H9 (cell line): ENCODE measurements at regions not wholly inside any gene's neighbourhood (a gene's known extent, or its start where the extent isn't known, plus 50 kb on each side); places are given as distances from the start of the nearest gene placed in this dataset.

ENCODE experiments used
- DNase-seq: peaks from one replicate; pipeline ENCODE4 v3.0.0-alpha.2; 2017
- H2AFZ ChIP-seq: one replicate; pipeline ENCODE4 v1.6.1; 2013; ENCODE audit warnings: mild to moderate bottlenecking, low read length, control low read depth, moderate library complexity
- H2AK5ac ChIP-seq: 2 replicates; pipeline ENCODE4 v1.6.1; 2013; ENCODE audit warnings: low read length, control low read depth, mixed read lengths; ENCODE audit not compliant: insufficient read length
- H2BK120ac ChIP-seq: one replicate; pipeline ENCODE4 v1.6.1; 2013; ENCODE audit warnings: low read depth, mild to moderate bottlenecking, low read length, control low read depth, inconsistent platforms; ENCODE audit not compliant: poor library complexity, severe bottlenecking
- H2BK12ac ChIP-seq: 2 replicates; pipeline ENCODE4 v1.6.1; 2013; ENCODE audit warnings: low read length, control low read depth, mixed read lengths, low read depth; ENCODE audit not compliant: insufficient read length
- H2BK15ac ChIP-seq: 2 replicates; pipeline ENCODE4 v1.6.1; 2013; ENCODE audit warnings: low read depth, low read length, control low read depth
- H2BK20ac ChIP-seq: one replicate; pipeline ENCODE4 v1.6.1; 2013; ENCODE audit warnings: low read depth, mild to moderate bottlenecking, low read length, control low read depth, inconsistent platforms; ENCODE audit not compliant: poor library complexity, severe bottlenecking
- H2BK5ac ChIP-seq: 2 replicates; pipeline ENCODE4 v1.6.1; 2013; ENCODE audit warnings: low read length, control low read depth, mixed read lengths; ENCODE audit not compliant: insufficient read length
- H3K14ac ChIP-seq: 2 replicates; pipeline ENCODE4 v1.6.1; 2013; ENCODE audit warnings: low read length, control low read depth; ENCODE audit not compliant: insufficient read depth
- H3K18ac ChIP-seq: 2 replicates; pipeline ENCODE4 v1.6.1; 2013; ENCODE audit warnings: low read depth, mild to moderate bottlenecking, mixed read lengths, low read length, control low read depth; ENCODE audit not compliant: insufficient read length
- H3K23ac ChIP-seq: 2 replicates; pipeline ENCODE4 v1.6.1; 2013; ENCODE audit warnings: low read length, control low read depth, mixed read lengths, low read depth; ENCODE audit not compliant: insufficient read length
- H3K23me2 ChIP-seq: 2 replicates; pipeline ENCODE4 v1.6.1; 2013; ENCODE audit warnings: low read depth, mild to moderate bottlenecking, mixed read lengths, low read length, control low read depth; ENCODE audit not compliant: insufficient read length, poor library complexity, severe bottlenecking
- H3K27ac ChIP-seq: 2 replicates; pipeline ENCODE4 v1.5.1; 2013; ENCODE audit warnings: low read length, control low read depth, mixed read lengths, low read depth; ENCODE audit not compliant: insufficient read length
- H3K27me3 ChIP-seq: 2 replicates; pipeline ENCODE4 v1.6.1; 2013; ENCODE audit warnings: low read length, control low read depth, inconsistent platforms; ENCODE audit not compliant: insufficient read depth
- H3K4ac ChIP-seq: 2 replicates; pipeline ENCODE4 v1.6.1; 2013; ENCODE audit warnings: low read depth, mild to moderate bottlenecking, control low read depth, inconsistent platforms, low read length, moderate library complexity
- H3K4me1 ChIP-seq: 2 replicates; pipeline ENCODE4 v1.6.1; 2013; ENCODE audit warnings: low read length, control low read depth, inconsistent platforms; ENCODE audit not compliant: insufficient read depth
- H3K4me2 ChIP-seq: 2 replicates; pipeline ENCODE4 v1.6.1; 2013; ENCODE audit warnings: low read length, control low read depth, mixed read lengths; ENCODE audit not compliant: insufficient read length, insufficient read depth
- H3K56ac ChIP-seq: 2 replicates; pipeline ENCODE4 v1.6.1; 2013; ENCODE audit warnings: low read depth, mild to moderate bottlenecking, mixed read lengths, low read length, control low read depth; ENCODE audit not compliant: insufficient read length
- H3K79me1 ChIP-seq: 2 replicates; pipeline ENCODE4 v1.6.1; 2013; ENCODE audit warnings: low read depth, mild to moderate bottlenecking, moderate library complexity, low read length, control low read depth, inconsistent platforms; ENCODE audit not compliant: insufficient read depth, poor library complexity, severe bottlenecking
- H3K79me2 ChIP-seq: 2 replicates; pipeline ENCODE4 v1.6.1; 2013; ENCODE audit warnings: low read length, control low read depth, inconsistent platforms; ENCODE audit not compliant: insufficient read depth
- H3K9ac ChIP-seq: 2 replicates; pipeline ENCODE4 v1.6.1; 2013; ENCODE audit warnings: low read length, control low read depth, mixed read lengths; ENCODE audit not compliant: insufficient read length; ENCODE audit errors: extremely low read depth
- H3K9me3 ChIP-seq: one replicate; pipeline ENCODE4 v1.6.1; 2013; ENCODE audit warnings: low read depth, low read length, inconsistent platforms; ENCODE audit not compliant: control insufficient read depth
- H3T11ph ChIP-seq: one replicate; pipeline ENCODE4 v1.6.1; 2013; ENCODE audit warnings: mild to moderate bottlenecking, low read length, control low read depth, inconsistent platforms
- H4K20me1 ChIP-seq: one replicate; pipeline ENCODE4 v1.6.1; 2013; ENCODE audit not compliant: control insufficient read depth, insufficient read length, insufficient read depth
- H4K5ac ChIP-seq: 2 replicates; pipeline ENCODE4 v1.6.1; 2013; ENCODE audit warnings: low read depth, mild to moderate bottlenecking, mixed read lengths, low read length, control low read depth; ENCODE audit not compliant: insufficient read length
- H4K8ac ChIP-seq: replicated peaks from 2 replicates; pipeline ENCODE4 v1.6.1; 2013; ENCODE audit warnings: low read length, control low read depth, mixed read lengths, low read depth; ENCODE audit not compliant: insufficient read length
- H4K91ac ChIP-seq: 2 replicates; pipeline ENCODE4 v1.6.1; 2013; ENCODE audit warnings: low read depth, mild to moderate bottlenecking, moderate library complexity, mixed read lengths, low read length, control low read depth; ENCODE audit not compliant: insufficient read length
- H3K27ac Mint-ChIP-seq, 3 experiments: 2 replicates in 2 of 3; 3 replicates in 1 of 3; pipeline ENCODE4 v1.8.0; 2020 to 2021; ENCODE audit warnings: mixed read lengths in 3 of 3, mild to moderate bottlenecking in 1 of 3, moderate library complexity in 1 of 3
- H3K27me3 Mint-ChIP-seq: 2 replicates; pipeline ENCODE4 v1.8.0; 2021; ENCODE audit warnings: low read depth, mild to moderate bottlenecking, moderate library complexity, mixed read lengths
- H3K36me3 Mint-ChIP-seq, 3 experiments: 2 replicates in 2 of 3; 3 replicates in 1 of 3; pipeline ENCODE4 v1.8.0; 2020 to 2021; ENCODE audit warnings: low read depth in 3 of 3, mixed read lengths in 3 of 3; ENCODE audit not compliant: insufficient read depth in 1 of 3
- H3K4me1 Mint-ChIP-seq, 2 experiments: 2 replicates each; pipeline ENCODE4 v1.8.0; 2020; ENCODE audit warnings: mixed read lengths in 2 of 2
- H3K4me3 Mint-ChIP-seq, 2 experiments: 2 replicates in 1 of 2; 3 replicates in 1 of 2; pipeline ENCODE4 v1.8.0; 2020 to 2021; ENCODE audit warnings: mild to moderate bottlenecking in 2 of 2, mixed read lengths in 2 of 2, moderate library complexity in 1 of 2
- H3K9me3 Mint-ChIP-seq, 2 experiments: 2 replicates in 1 of 2; 3 replicates in 1 of 2; pipeline ENCODE4 v1.8.0; 2020; ENCODE audit warnings: mild to moderate bottlenecking in 2 of 2, mixed read lengths in 2 of 2, moderate library complexity in 1 of 2
- CTCF ChIP-seq: fragments of 200-600 bp; sonication (generic); conservative IDR thresholded peaks from 3 replicates; pipeline ENCODE4 v1.8.0; 2021; ENCODE audit warnings: antibody characterized with exemption, mild to moderate bottlenecking
- WGBS: extraction: QIAGEN DNeasy Blood & Tissue Kit; methylation state at CpG from one replicate; pipeline ENCODE4 v1.1.7; 2013; ENCODE audit warnings: missing lambda C conversion rate, low lambda C conversion rate, mixed read lengths; ENCODE audit not compliant: insufficient read length; ENCODE audit errors: extremely low coverage; 5-methylcytosine and 5-hydroxymethylcytosine counted together

- no peak for TF ChIP-seq CTCF
- Histone ChIP-seq H3K14ac (no peak overlapping the region), H3K4ac (no peak overlapping the region), H3K27me3 (no peaks in the 10 kb centered on the region), H4K5ac (no peak overlapping the region), H4K8ac (no peak overlapping the region), H3K4me2 (no peak overlapping the region), H2BK120ac (no peak overlapping the region), H3K23ac (no peak overlapping the region), H3K56ac (no peak overlapping the region), H2AK5ac (no peak overlapping the region), H3K4me1 (no peaks in the 10 kb centered on the region), H2BK5ac (no peak overlapping the region), H3K79me2 (no peaks in the 10 kb centered on the region), H2BK20ac (no peak overlapping the region), H3K9ac (no peak overlapping the region), H2BK12ac (no peak overlapping the region), H3K23me2 (no peaks in the 10 kb centered on the region), H3K27ac (no peak overlapping the region), H4K91ac (no peak overlapping the region), H2AFZ (no peak overlapping the region), H3K79me1 (no peaks in the 10 kb centered on the region), H3K18ac (no peak overlapping the region), H3K9me3 (no peaks in the 10 kb centered on the region), H4K20me1 (no peaks in the 10 kb centered on the region), H3T11ph (no peak overlapping the region), H2BK15ac (no peak overlapping the region)
- no peak for DNase-seq
- Mint-ChIP-seq H3K4me1 (no peaks in the 10 kb centered on the region), H3K9me3 (peaks cover 0 to 2% of the 10 kb centered on the region in 2 experiments; a peak in 3 of 5 replicates), H3K27ac (no peak overlapping the region), H3K27me3 (no peaks in the 10 kb centered on the region), H3K4me3 (no peak overlapping the region), H3K36me3 (no peaks in the 10 kb centered on the region)
- WGBS: no CpG with 5 or more reads among the region's 3 CpGs
These were observed 466.0 kb upstream of the GHITM start for GRCh38 chr10:83673316-83673715.
